Stimulated activated CD8-positive, alpha-beta memory T cell treated with anti-CD3 and anti-CD28 coated beads, Interleukin-7, amount 100 ng/mL, for 4 hours (primary cell): ENCODE measurements at regions not wholly inside any gene's neighbourhood (a gene's known extent, or its start where the extent isn't known, plus 50 kb on each side); places are given as distances from the start of the nearest gene placed in this dataset.
"Not testable (repeated sequence)": the region's sequence is repeated elsewhere in the genome, so short reads cannot be mapped to it uniquely, and the experiment has no call there.

Source experiments
- DNase-seq, 2 donors: peaks; one replicate each; pipeline ENCODE4 v3.0.0-alpha.2; 2020; ENCODE audit warnings: low read depth in 2 of 2

- no peak for DNase-seq
Measured at GRCh38 chr4:123600987-123601904, 204.7 kb downstream of the SPRY1 start.

DNA sequence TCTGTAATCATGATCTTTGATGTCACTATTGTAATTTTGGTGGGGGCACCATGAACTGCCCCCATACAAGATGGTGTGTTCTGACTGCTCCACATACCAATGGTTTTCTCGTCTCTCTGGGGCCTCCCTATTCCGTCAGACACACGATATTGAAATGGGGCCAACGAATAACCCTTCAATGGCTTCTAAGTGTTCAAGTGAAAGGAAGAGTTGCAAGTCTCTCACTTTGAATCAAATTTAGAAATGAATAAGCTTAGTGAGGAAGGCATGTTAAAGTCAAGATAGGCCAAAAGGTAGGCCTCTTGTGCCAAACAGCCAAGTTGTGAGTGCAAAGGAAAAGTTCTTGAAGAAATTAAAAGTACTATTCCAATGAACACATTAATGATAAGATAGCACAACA is 205.4 kb downstream of the SPRY1 start:
- no peak for DNase-seq

DNA sequence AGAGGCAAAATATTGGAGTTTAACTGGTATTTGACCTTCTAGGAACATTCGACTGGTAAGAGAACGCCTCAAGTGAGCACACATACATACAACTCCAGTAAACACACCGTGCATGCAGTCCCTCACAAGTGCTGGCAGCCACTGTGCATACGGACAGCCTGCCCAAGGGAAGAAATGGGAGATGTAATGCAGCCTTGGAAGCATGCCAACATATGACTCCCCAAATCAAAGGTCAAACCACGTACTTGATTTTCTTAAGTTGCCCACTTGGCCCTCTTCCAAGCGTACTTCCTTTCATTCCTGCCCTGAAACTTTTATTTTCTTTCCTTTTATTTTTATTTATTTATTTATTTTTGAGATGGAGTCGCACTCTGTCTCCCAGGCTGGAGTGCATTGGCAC is 206.6 kb downstream of the SPRY1 start:
- DNase-seq, result no peak

DNA sequence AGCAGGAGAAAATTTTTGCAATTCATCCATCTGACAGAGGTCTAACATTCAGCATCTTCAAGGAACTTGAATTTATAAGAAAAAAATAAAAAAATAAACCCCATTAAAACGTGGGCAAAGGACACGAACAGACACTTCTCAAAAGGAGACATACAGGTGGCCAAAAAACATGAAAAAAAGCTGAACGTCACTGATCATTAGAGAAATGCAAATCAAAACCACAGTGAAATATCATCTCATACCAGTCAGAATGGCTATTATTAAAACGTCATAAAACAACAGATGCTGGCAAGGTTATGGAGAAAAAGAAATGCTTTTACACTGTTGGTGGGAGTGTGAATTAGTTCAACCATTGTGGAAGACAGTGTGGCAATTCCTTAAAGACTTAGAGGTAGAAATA is 209.2 kb downstream of the SPRY1 start:
- not testable (repeated sequence) for DNase-seq

GRCh38 chr4:123606336-123606735 is 209.7 kb downstream of the SPRY1 start:
- DNase-seq, result no peak

DNA sequence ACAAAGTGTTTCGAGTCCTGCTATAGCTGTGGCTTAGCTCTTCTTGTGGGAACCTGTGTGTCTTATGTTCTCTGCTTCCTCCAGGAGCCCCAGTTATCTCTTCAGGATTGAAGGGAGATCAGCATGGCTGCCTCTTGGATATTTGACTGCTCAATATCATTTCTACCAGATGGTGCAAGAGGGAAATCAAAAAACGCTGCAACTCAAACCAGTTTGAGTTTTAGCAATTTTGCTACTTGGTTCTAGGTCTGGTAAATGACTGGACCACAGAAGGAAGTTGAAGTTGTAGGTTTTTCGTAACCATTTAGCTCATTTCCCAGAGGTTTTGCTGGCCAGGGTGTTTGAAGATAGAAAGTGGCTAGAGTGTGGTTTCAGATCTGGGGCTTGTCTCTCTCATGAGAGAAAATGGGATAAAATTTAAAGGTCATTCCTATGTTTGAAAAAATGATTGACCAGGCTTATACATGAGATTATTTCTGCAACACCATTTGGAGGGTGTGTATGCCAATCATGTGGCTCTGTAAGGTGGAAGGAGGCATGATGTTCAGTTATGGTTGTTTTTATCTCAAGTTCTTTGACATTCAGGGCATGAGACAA is 210.4 kb downstream of the SPRY1 start:
- DNase-seq, result no peak

- no peak for DNase-seq
Measured at GRCh38 chr4:123609829-123610228, 213.2 kb downstream of the SPRY1 start.

DNA sequence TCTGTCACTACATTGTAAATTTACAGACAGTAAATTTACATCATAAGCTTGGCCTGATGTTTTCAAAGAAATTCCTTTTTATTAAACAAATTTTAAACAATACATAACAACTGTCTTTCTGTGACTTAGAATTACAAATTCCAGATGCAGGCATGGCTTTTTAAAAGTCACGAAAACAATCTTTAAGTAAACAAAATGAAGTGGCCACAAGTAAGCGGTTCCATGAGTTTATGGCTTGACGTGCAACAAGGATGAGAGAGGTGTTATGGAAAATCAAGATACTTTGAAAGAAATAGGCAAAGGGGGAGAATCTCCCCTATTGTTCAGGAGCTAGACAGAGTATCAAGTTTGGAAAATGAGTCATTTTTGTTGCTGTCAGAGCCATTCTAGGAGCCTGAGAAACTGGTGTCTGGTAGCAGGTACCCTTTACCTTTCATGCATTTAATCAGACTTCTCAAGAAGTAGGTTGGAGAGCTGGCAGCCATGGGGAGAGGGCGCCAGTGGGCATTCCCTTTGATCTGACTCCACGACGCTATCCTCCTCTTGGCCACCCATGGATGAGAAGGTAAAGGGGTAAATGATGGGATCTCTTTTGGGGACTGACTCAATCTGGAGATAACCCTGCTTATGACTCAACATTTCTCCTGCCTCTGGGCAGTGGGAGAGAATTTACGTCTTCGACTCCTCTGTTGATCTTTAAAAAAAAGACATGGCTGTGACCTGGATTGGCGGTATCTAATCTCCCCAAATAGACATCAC is 217.2 kb downstream of the SPRY1 start:
- no peak for DNase-seq

DNA sequence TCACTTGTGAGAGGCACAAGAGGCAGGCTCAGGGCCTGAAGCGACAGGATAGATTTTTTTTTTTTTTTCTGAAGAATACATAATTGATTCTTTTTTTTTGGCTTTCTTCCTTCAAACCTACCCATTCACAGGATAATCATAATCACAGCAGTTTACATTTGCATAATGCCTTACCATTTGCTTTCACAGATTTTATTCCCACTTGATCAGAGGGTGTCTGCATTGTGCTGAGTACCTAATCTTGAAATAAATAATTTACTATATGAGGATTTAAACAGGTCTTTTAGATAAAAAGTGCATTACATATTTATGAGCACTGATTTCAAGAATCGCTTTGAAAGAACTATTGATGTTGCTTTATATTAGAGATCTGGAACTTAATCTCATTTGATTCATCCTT is 219.3 kb downstream of the SPRY1 start:
- DNase-seq, result no peak

DNA sequence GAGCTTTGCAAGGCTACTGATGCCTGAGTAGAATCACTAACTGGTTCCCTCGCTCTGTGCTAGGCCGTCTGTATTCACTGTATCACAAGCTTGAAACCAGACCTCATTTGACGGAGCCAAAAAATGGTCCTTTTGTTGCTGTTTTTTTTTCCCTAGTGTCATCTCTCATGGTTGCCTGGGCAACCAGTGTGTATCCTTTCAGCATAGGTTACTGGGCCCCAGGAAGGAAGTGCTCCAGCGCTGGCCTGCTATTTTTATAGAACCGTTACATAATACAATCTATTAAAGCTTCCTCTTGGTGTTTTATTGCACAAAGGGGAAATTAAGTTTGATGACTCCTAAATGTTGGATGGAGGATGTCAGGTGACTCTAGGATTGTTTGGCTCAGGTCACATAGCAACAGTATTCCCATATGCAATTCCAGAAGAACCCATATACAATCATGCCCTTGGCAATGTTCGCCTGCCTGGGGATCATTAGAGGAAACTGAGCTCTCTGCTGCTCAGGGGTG is 220.4 kb downstream of the SPRY1 start:
- DNase-seq, result peak in 1 of 2 donors; percentile 18

- no peak for DNase-seq
Measured at GRCh38 chr4:123617791-123618190, 221.2 kb downstream of the SPRY1 start.

DNA sequence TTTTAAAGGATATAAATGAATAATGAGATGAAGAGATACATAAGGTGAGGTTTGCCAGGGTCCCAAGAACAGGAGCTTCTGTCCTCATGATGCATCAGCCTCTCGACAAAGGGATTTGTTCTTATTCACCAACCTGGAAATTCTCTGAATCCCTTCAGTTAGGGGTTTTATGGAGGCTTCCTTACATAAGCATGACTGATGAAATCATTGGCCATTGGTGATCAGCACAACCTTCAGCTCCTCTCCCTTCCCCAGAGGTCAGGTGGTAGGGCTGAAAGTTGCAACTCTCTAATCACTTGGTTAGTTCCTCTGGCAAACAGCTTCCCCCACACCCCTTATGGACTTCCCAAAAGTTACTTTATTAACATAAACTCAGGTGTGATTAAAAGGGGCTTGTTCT is 222.0 kb downstream of the SPRY1 start:
- no peak for DNase-seq

GRCh38 chr4:123619326-123619725 is 222.7 kb downstream of the SPRY1 start:
- DNase-seq, result no peak

DNA sequence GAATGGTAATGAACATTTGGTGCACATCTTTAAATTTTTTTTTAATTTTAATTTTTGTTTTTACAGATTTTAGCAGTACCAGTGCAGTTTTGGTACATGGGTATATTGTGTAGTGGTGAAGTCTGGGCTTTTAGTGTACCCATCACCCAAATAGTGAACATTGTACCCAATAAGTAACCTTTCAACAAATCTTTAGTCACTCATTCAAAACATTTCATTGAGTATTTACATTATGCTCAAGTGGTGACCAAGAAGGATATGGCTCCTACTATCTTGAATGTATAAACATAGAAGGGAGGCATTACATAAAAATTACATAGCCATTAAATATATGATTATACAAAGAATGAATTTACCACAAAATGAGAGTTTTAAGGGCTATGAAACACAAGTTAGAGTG is 223.3 kb downstream of the SPRY1 start:
- DNase-seq, result no peak

DNA sequence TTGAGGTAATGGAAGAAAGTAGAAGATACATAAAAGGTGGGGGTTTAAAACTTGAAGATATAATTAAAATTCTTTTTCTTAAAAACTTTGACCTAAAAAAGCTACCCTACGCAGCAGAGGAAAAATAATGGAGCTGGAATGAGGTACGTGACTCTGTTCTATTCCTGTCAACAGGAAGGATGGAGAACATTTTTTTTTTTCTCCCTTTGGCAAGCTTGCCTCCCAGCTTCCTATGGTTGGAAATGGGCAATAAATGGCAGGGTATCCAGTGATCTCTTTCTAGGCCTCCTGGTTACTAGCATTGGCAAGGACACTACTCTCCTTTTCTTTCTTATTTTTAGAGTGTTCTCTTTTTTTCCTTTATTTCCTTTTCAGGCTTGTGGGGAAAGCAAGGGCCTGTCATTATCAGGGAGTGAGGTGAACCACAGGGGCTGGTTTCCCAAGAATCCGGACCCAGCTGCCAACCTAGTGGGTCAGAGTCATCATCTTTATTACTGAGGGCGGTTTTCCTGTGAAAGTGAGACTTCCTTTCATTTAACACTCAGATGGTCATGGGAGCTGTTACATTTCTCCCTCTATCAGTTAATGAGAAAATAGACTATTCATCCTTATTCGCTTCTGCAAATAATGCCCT is 224.6 kb downstream of the SPRY1 start:
- DNase-seq, result no peak

DNA sequence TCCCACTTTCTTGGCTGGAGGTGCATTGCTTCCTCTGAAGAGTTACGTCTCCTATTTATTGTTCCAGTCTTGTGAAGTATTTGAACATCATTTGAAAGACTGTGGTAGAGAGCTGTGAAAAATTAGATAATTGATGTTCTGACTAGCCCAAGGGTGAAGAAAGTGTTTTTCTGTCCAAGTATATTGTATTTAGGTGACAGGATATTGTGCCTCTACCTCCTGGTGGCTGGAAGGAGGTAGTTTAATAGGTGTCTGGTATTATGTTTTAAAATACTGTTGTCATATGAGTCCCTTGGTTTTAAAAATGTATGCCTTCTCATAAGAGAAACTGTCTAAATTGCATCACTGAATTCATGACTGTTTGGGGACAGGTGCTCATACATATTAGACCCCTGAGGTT is 226.0 kb downstream of the SPRY1 start:
- DNase-seq, result no peak

DNA sequence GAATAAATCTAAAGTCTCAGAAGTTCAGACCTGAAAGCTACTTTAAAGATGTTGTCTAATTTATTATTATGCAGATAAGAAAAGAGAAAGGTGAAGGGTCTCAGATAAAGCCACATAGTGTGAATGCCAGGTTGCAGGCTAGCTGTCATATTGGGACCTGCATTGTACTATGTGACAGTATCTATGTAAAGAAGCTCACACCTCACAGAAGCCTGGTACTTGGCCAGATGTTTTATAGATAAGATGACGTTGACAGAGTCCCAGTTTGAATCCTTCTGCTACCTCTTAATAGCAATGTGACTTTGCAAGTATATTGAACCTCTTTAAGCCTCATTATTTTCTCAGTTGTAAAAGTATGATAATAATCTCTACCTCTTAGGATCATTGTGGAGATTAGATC is 227.0 kb downstream of the SPRY1 start:
- DNase-seq, result no peak

DNA sequence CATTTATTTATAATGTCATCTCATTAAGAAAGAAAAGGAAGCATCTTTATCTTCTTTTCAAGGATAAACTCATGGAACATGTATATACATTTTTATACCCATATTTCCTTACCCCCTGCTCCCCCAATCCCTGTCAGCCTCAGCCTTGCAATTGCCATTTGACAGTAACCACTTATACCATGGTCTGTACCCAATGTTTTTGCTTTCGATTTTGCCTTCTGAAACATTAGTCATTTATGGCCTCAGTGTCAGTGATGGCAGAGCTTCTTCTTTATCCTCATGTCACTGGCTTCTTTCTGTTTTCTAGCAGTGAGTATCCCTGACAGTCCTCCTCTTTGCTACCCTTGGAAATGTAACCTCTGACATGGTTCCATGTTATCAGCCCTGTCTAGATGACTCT is 228.4 kb downstream of the SPRY1 start:
- DNase-seq, result no peak

- DNase-seq, result no peak
Measured at GRCh38 chr4:123628288-123628687, 231.7 kb downstream of the SPRY1 start.

DNA sequence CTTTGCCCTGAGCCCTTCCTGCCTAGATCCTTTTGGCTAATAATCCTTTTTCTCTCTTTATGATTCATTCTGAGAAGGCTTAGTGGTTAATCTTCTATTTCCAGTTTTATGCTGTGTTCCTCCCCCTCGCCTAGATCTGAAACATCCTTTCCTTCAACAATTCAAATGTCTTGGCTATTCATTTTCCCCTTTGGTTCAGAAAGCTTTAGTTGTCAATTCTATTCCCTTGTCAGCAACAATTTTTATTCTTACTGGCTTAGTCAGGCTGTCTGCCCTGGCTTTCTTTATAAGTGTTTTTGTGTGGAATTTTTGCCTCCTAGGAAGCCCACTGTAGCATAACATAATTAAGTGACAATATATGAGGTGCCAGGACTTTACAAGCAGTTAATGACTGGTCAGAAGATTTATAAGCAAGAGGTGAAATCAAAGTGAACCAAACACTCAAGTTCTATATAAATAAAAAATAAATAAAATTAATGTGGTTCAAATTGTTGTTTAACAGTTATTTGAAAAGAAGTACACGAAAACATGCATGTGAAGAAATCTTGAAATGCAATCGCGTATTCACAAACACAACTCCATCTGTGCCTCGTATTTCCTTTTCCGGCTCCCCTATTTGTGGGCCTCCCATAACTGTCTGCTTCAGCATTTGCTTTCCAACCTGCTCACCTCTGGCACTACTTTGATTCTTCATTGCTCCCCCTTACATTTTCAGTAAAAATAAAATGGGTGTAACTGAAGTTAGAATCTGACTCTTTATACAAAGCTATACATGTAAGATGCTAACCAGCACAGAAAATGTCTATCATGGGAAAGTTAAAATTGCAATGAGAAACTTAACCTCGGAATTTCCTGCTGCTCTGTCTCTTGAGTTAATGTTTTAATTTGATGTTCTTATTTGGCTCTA is 235.4 kb downstream of the SPRY1 start:
- DNase-seq, result no peak

DNA sequence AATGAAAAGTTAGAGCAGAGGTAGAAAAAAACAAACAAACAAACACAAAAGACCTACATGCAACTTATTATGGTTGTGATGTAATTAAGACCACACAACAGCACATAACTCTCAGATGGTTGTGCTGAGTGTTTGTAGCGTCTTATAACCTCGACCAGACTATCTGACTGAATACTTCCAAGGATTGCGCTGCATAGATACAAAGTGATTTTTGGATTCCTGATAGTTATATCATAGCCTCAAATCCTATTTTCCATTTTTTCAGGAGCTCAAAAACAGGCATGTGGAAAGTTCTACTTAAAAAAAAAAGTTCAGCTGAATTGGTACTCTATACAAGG is 236.1 kb downstream of the SPRY1 start:
- no peak for DNase-seq
